ENCODE measurements at regions not wholly inside any gene's neighbourhood (a gene's known extent, or its start where the extent isn't known, plus 50 kb on each side); places are given as distances from the start of the nearest gene placed in this dataset.

DNA sequence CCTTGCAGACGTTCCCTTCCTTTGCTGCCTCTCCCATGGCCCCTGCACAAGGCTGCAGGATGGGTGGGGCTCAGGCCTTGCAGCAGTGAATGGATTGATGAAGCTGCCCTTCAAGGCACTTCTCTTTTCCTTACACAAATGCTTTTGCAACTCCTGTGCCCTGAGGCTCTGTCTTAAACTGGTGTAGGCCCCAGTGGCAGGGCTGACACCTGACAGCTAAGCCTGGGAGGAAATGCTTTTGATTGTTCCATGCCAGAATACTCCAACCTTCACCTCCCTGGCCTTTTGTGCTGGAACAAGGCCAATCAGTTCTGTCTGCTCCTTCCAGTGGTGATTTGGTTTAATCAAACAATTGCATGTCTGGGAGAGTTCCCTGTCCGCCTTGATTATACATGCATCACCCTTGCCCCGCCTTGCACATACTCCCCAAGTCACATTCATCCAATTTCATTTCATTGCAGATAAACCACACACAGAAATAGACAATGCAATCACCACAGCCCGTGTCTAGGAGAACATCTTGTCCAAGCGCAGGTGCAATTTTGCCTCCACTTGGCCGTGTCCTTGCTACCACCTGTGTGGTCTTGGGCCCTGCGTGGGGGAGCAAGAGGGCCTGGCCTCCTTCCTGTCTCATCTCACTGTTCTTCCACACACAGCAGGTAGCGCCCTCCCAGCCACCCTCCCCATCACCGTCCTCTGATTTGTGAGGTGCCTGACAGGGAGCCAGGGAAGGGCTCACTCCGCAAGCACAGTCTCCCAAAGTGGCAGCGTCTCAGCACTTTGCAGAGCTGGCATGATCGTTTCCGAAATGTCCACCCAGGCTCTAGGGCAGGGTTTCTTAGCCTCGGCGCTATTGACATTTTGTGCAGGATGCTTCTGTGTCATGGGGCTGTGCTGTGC, 120.4 kb downstream of the CDH26 start:
- H3K36me3 ChIP-seq (ENCODE audit: control insufficient read depth in 5 of 5, insufficient read depth in 5 of 5, low read length in 5 of 5), result no peaks in the 10 kb centered on the region
- no peak overlapping the region for H3K4me3 ChIP-seq (ENCODE audit: low read depth in 1 of 5, low read length in 5 of 5)
- H3K9me3 ChIP-seq (ENCODE audit: control insufficient read depth in 5 of 5, low read length in 5 of 5), result peaks cover 0 to 3% (median 0%) of the 10 kb centered on the region in 5 donors
- no peak overlapping the region for H3K9ac ChIP-seq (ENCODE audit: low read length in 5 of 5)
- peaks cover 0 to 4% (median 0%) of the 10 kb centered on the region in 5 donors for H3K27me3 ChIP-seq (ENCODE audit: control insufficient read depth in 5 of 5, insufficient read depth in 4 of 5, low read length in 5 of 5)
- no peak overlapping the region for H3K27ac ChIP-seq (ENCODE audit: low read depth, low read length)
- peaks cover 0 to 3% (median 0%) of the 10 kb centered on the region in 5 donors for H3K4me1 ChIP-seq (ENCODE audit: control insufficient read depth in 5 of 5, insufficient read depth in 5 of 5, low read length in 5 of 5)

DNA sequence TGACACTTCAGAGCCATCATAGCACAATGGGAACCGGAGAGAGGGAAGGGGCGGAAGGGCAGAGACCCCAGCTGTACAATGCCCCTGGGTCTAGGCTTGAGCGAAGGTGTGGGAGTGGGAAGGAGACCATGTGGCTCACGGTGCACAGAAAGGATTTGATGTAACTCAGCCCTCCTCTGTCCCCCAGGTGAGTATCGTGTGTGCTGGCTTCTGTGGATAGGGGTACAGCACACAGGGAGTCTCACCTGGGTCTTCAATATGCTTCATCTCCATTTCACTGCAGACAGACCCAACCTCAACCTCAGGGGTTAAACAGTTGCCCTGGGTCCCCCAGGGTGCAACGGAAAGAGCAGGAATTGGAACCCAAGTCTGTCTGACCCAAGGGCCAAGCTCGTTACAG, 122.2 kb downstream of the CDH26 start:
- Histone ChIP-seq H3K27me3 (ENCODE audit: control insufficient read depth in 5 of 5, insufficient read depth in 4 of 5, low read length in 5 of 5) (peaks cover 0 to 1% (median 0%) of the 10 kb centered on the region in 5 donors), H3K4me3 (ENCODE audit: low read depth in 1 of 5, low read length in 5 of 5) (no peak overlapping the region), H3K4me1 (ENCODE audit: control insufficient read depth in 5 of 5, insufficient read depth in 5 of 5, low read length in 5 of 5) (peaks cover 0 to 5% (median 0%) of the 10 kb centered on the region in 5 donors), H3K9me3 (ENCODE audit: control insufficient read depth in 5 of 5, low read length in 5 of 5) (peaks cover 0 to 3% (median 0%) of the 10 kb centered on the region in 5 donors), H3K9ac (ENCODE audit: low read length in 5 of 5) (no peak overlapping the region), H3K36me3 (ENCODE audit: control insufficient read depth in 5 of 5, insufficient read depth in 5 of 5, low read length in 5 of 5) (no peaks in the 10 kb centered on the region), H3K27ac (ENCODE audit: low read depth, low read length) (no peak overlapping the region)

DNA sequence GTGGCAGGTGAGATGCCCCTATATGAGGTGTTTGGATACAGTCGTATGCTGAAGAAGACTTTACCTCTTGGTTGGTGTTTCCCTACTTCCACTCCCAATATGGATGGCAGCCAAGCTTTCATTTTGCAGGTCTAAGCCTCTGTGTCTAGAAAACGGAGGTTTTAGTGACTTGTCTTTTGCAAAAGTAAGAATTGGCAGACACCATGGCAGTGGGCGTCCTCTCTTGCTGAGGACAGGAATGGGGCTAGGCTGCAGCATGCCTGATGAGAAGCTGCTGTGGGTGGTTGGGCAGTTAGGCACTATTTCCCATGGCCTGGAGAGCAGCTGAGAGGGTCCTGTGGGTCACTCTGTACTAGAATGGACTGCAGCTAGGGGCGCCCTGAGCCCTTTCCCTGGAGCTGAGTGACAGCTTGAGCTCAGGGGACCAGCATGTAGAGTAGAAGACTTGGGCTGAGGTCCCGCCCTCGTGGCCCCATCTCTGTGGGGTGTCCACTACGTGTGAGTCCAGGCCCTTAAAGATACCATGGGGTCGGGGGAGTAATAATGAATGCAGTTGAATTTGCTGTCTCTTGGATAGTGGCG, 127.4 kb downstream of the CDH26 start:
- peaks cover 0 to 13% (median 2%) of the 10 kb centered on the region in 5 donors for H3K4me1 ChIP-seq (ENCODE audit: control insufficient read depth in 5 of 5, insufficient read depth in 5 of 5, low read length in 5 of 5)
- no peak overlapping the region for H3K9ac ChIP-seq (ENCODE audit: low read length in 5 of 5)
- H3K36me3 ChIP-seq (ENCODE audit: control insufficient read depth in 5 of 5, insufficient read depth in 5 of 5, low read length in 5 of 5), result no peaks in the 10 kb centered on the region
- no peak overlapping the region for H3K4me3 ChIP-seq (ENCODE audit: low read depth in 1 of 5, low read length in 5 of 5)
- peaks cover 0 to 3% (median 0%) of the 10 kb centered on the region in 5 donors for H3K9me3 ChIP-seq (ENCODE audit: control insufficient read depth in 5 of 5, low read length in 5 of 5)
- H3K27ac ChIP-seq (ENCODE audit: low read depth, low read length), result no peak overlapping the region
- peaks cover 0 to 13% (median 9%) of the 10 kb centered on the region in 5 donors for H3K27me3 ChIP-seq (ENCODE audit: control insufficient read depth in 5 of 5, insufficient read depth in 4 of 5, low read length in 5 of 5)

DNA sequence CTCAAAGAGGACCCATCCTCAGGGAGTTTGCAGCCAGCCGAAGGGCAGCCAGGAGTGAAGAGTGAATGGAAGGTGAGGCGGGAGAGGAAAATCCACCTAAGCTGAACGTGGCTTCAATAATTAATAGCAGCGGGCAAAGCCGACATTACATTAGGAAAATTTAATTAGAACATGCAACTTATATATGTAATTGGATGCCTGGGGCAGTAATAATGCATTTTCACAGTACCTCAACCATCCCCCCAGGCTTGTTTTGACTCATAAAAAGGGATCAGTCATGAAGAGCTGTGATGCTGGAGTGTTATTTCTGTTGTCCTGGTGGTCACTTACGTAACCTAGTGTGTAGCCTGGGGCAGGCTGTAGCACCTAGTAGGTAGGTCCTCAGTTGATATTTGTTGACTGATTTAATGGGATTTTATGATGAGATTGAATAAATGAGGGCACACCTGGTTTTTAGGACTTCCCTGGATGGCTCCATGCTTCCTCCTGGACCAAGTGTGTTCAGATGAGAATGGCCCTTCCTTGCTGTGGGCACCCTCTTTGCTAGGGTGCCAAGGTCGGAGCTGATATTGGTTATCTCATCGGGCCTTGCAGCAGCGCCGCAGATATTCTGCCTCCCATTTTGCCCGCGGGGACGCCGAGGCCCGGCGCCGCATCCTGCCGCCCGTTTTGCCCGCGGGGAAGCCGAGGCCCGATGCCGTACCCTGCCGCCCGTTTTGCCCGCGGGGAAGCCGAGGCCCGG, 128.8 kb downstream of the CDH26 start:
- H3K9ac ChIP-seq (ENCODE audit: low read length in 5 of 5), result peak overlapping the region in 1 of 5 donors; percentile 29
- H3K4me3 ChIP-seq (ENCODE audit: low read depth in 1 of 5, low read length in 5 of 5), result peak overlapping the region in 3 of 5 donors; percentile 34 to 55 (median 43)
- peaks cover 0 to 13% (median 2%) of the 10 kb centered on the region in 5 donors for H3K4me1 ChIP-seq (ENCODE audit: control insufficient read depth in 5 of 5, insufficient read depth in 5 of 5, low read length in 5 of 5)
- H3K27me3 ChIP-seq (ENCODE audit: control insufficient read depth in 5 of 5, insufficient read depth in 4 of 5, low read length in 5 of 5), result peaks cover 0 to 15% (median 9%) of the 10 kb centered on the region in 5 donors
- no peaks in the 10 kb centered on the region for H3K36me3 ChIP-seq (ENCODE audit: control insufficient read depth in 5 of 5, insufficient read depth in 5 of 5, low read length in 5 of 5)
- no peak overlapping the region for H3K27ac ChIP-seq (ENCODE audit: low read depth, low read length)
- H3K9me3 ChIP-seq (ENCODE audit: control insufficient read depth in 5 of 5, low read length in 5 of 5), result peaks cover 0 to 3% (median 0%) of the 10 kb centered on the region in 5 donors

DNA sequence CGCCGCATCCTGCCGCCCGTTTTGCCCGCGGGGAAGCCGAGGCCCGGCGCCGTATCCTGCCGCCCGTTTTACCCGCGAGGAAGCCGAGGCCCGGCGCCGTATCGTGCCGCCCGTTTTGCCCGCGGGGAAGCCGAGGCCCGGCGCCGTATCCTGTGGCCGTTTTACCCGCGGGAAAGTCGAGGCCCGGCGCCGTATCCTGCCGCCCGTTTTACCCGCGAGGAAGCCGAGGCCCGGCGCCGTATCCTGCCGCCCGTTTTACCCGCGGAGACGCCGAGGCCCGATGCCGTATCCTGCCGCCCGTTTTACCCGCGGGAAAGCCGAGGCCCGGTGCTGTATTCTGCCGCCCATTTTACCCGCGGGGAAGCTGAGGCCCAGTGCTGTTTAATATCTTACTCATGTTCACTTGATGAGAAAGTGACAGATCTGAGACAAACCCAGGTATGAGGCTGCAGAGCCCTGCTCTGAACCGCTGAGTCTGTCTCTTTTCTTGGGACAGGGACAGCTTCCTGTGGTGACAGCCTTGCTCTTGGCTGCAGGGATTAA, 129.4 kb downstream of the CDH26 start:
- peaks cover 0 to 2% (median 0%) of the 10 kb centered on the region in 5 donors for H3K9me3 ChIP-seq (ENCODE audit: control insufficient read depth in 5 of 5, low read length in 5 of 5)
- no peaks in the 10 kb centered on the region for H3K36me3 ChIP-seq (ENCODE audit: control insufficient read depth in 5 of 5, insufficient read depth in 5 of 5, low read length in 5 of 5)
- H3K4me1 ChIP-seq (ENCODE audit: control insufficient read depth in 5 of 5, insufficient read depth in 5 of 5, low read length in 5 of 5), result peaks cover 0 to 13% (median 2%) of the 10 kb centered on the region in 5 donors
- H3K9ac ChIP-seq (ENCODE audit: low read length in 5 of 5), result peak overlapping the region in 1 of 5 donors; percentile 29
- peak overlapping the region; percentile 24 to 55 (median 42) for H3K4me3 ChIP-seq (ENCODE audit: low read depth in 1 of 5, low read length in 5 of 5)
- H3K27ac ChIP-seq (ENCODE audit: low read depth, low read length), result no peak overlapping the region
- H3K27me3 ChIP-seq (ENCODE audit: control insufficient read depth in 5 of 5, insufficient read depth in 4 of 5, low read length in 5 of 5), result peaks cover 0 to 15% (median 9%) of the 10 kb centered on the region in 5 donors

DNA sequence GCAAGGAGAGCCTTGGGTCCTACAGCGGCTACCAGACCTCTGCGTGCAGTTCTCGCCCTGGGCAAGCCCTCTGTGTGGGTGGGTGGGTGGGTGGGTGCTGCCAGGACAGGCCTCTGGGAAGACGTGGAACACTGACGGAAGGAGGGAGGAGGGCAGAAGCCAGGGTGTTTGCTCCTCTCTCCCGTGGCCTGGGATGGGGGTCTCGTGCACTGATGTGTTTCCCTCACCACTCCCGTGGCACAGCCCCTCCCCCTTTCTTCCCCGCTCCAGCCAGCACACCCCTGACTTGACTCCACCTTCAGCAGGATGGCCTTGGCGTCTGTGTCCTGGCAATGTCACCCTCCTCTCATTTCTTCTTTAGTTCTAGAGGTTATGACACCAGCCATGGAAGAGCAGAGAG, 130.0 kb downstream of the CDH26 start:
- peaks cover 0 to 2% (median 0%) of the 10 kb centered on the region in 5 donors for H3K9me3 ChIP-seq (ENCODE audit: control insufficient read depth in 5 of 5, low read length in 5 of 5)
- H3K4me1 ChIP-seq (ENCODE audit: control insufficient read depth in 5 of 5, insufficient read depth in 5 of 5, low read length in 5 of 5), result peaks cover 0 to 13% (median 2%) of the 10 kb centered on the region in 5 donors
- H3K36me3 ChIP-seq (ENCODE audit: control insufficient read depth in 5 of 5, insufficient read depth in 5 of 5, low read length in 5 of 5), result no peaks in the 10 kb centered on the region
- H3K27ac ChIP-seq (ENCODE audit: low read depth, low read length), result no peak overlapping the region
- peaks cover 0 to 15% (median 9%) of the 10 kb centered on the region in 5 donors for H3K27me3 ChIP-seq (ENCODE audit: control insufficient read depth in 5 of 5, insufficient read depth in 4 of 5, low read length in 5 of 5)
- no peak overlapping the region for H3K4me3 ChIP-seq (ENCODE audit: low read depth in 1 of 5, low read length in 5 of 5)
- no peak overlapping the region for H3K9ac ChIP-seq (ENCODE audit: low read length in 5 of 5)

- H3K36me3 ChIP-seq (ENCODE audit: control insufficient read depth in 5 of 5, insufficient read depth in 5 of 5, low read length in 5 of 5), result no peaks in the 10 kb centered on the region
- H3K4me3 ChIP-seq (ENCODE audit: low read depth in 1 of 5, low read length in 5 of 5), result no peak overlapping the region
- peaks cover 0 to 15% (median 13%) of the 10 kb centered on the region in 5 donors for H3K27me3 ChIP-seq (ENCODE audit: control insufficient read depth in 5 of 5, insufficient read depth in 4 of 5, low read length in 5 of 5)
- no peak overlapping the region for H3K9ac ChIP-seq (ENCODE audit: low read length in 5 of 5)
- H3K4me1 ChIP-seq (ENCODE audit: control insufficient read depth in 5 of 5, insufficient read depth in 5 of 5, low read length in 5 of 5), result peaks cover 0 to 10% (median 2%) of the 10 kb centered on the region in 5 donors
- H3K27ac ChIP-seq (ENCODE audit: low read depth, low read length), result no peak overlapping the region
- H3K9me3 ChIP-seq (ENCODE audit: control insufficient read depth in 5 of 5, low read length in 5 of 5), result peaks cover 0 to 2% (median 0%) of the 10 kb centered on the region in 5 donors
Observed at GRCh38 chr20:60090631-60091030, 132.4 kb downstream of the CDH26 start.

DNA sequence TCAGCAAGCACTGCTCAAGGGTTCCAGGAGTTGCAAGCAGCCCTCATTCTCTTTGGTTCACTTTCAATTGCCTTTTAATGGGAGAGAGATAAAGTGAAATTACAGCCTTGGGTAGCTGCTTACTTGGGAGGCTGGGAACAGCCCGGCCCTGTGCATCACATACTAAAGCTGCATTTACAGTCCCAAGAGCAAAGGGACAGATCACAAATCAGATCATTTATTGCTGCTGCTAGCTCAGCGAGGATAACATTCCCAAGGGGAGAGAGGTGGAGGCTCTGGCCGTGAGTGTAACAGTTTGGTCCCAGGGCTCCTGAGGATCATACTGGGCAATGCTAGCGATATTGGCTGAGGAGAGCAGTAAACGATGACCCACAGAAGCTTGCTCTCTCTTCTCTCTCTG, 133.1 kb downstream of the CDH26 start:
- H3K9ac ChIP-seq (ENCODE audit: low read length in 5 of 5), result no peak overlapping the region
- H3K36me3 ChIP-seq (ENCODE audit: control insufficient read depth in 5 of 5, insufficient read depth in 5 of 5, low read length in 5 of 5), result no peaks in the 10 kb centered on the region
- H3K27ac ChIP-seq (ENCODE audit: low read depth, low read length), result no peak overlapping the region
- H3K27me3 ChIP-seq (ENCODE audit: control insufficient read depth in 5 of 5, insufficient read depth in 4 of 5, low read length in 5 of 5), result peaks cover 0 to 13% (median 11%) of the 10 kb centered on the region in 5 donors
- peaks cover 0 to 10% (median 2%) of the 10 kb centered on the region in 5 donors for H3K4me1 ChIP-seq (ENCODE audit: control insufficient read depth in 5 of 5, insufficient read depth in 5 of 5, low read length in 5 of 5)
- H3K9me3 ChIP-seq (ENCODE audit: control insufficient read depth in 5 of 5, low read length in 5 of 5), result peaks cover 0 to 2% (median 0%) of the 10 kb centered on the region in 5 donors
- no peak overlapping the region for H3K4me3 ChIP-seq (ENCODE audit: low read depth in 1 of 5, low read length in 5 of 5)

- Histone ChIP-seq H3K27ac (ENCODE audit: low read depth, low read length) (no peak overlapping the region), H3K4me3 (ENCODE audit: low read depth in 1 of 5, low read length in 5 of 5) (no peak overlapping the region), H3K27me3 (ENCODE audit: control insufficient read depth in 5 of 5, insufficient read depth in 4 of 5, low read length in 5 of 5) (peaks cover 0 to 10% (median 8%) of the 10 kb centered on the region in 5 donors), H3K9me3 (ENCODE audit: control insufficient read depth in 5 of 5, low read length in 5 of 5) (peaks cover 0 to 2% (median 0%) of the 10 kb centered on the region in 5 donors), H3K4me1 (ENCODE audit: control insufficient read depth in 5 of 5, insufficient read depth in 5 of 5, low read length in 5 of 5) (peaks cover 0 to 9% (median 2%) of the 10 kb centered on the region in 5 donors), H3K9ac (ENCODE audit: low read length in 5 of 5) (no peak overlapping the region), H3K36me3 (ENCODE audit: control insufficient read depth in 5 of 5, insufficient read depth in 5 of 5, low read length in 5 of 5) (no peaks in the 10 kb centered on the region)
Observed at GRCh38 chr20:60091861-60092260, 133.6 kb downstream of the CDH26 start.
